A549 (cell line): ENCODE measurements at regions not wholly inside any gene's neighbourhood (a gene's known extent, or its start where the extent isn't known, plus 50 kb on each side); places are given as distances from the start of the nearest gene placed in this dataset.

Source experiments
- CBX2 ChIP-seq: fragments of 200-600 bp; sonication (generic); IDR thresholded peaks from 2 replicates; pipeline ENCODE4 v1.6.1; 2016; ENCODE audit warnings: low read depth, mild to moderate bottlenecking, borderline replicate concordance
- EP300 ChIP-seq, 2 experiments: fragments of >200 bp; sonication (Bioruptor Twin); formaldehyde crosslinking; IDR thresholded peaks; 2 replicates in 1 of 2; 3 replicates in 1 of 2; pipeline ENCODE4 v1.6.1; 2016 to 2017
- HDAC2 ChIP-seq: fragments of 200-600 bp; sonication (generic); IDR thresholded peaks from 2 replicates; pipeline ENCODE4 v1.6.1; 2016
- KDM1A ChIP-seq: fragments of 200-600 bp; sonication (generic); IDR thresholded peaks from 2 replicates; pipeline ENCODE4 v1.6.1; 2016; ENCODE audit warnings: low read depth, mild to moderate bottlenecking
- POLR2AphosphoS2 ChIP-seq: conservative IDR thresholded peaks from 2 replicates; pipeline ENCODE4 v1.6.1; 2012; ENCODE audit warnings: low read length, improper control_type of control experiment, inconsistent platforms
- TF ChIP-seq, protein P1 (sequence below): fragments of >200 bp; sonication (Bioruptor Twin); formaldehyde crosslinking; IDR thresholded peaks from 3 replicates; pipeline ENCODE4 v1.5.1; 2016

- no peak for TF ChIP-seq EP300 (IDR thresholded peaks at IDR 0.05)
- TF ChIP-seq CBX2, result no peak
- TF ChIP-seq, protein P1, sequence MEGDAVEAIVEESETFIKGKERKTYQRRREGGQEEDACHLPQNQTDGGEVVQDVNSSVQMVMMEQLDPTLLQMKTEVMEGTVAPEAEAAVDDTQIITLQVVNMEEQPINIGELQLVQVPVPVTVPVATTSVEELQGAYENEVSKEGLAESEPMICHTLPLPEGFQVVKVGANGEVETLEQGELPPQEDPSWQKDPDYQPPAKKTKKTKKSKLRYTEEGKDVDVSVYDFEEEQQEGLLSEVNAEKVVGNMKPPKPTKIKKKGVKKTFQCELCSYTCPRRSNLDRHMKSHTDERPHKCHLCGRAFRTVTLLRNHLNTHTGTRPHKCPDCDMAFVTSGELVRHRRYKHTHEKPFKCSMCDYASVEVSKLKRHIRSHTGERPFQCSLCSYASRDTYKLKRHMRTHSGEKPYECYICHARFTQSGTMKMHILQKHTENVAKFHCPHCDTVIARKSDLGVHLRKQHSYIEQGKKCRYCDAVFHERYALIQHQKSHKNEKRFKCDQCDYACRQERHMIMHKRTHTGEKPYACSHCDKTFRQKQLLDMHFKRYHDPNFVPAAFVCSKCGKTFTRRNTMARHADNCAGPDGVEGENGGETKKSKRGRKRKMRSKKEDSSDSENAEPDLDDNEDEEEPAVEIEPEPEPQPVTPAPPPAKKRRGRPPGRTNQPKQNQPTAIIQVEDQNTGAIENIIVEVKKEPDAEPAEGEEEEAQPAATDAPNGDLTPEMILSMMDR, result no peak
- TF ChIP-seq POLR2AphosphoS2, result no peak
- TF ChIP-seq HDAC2, result no peak
- no peak for TF ChIP-seq KDM1A
Measured at GRCh38 chr7:134370135-134370534, 53.4 kb upstream of the SLC35B4 start.
